Gastroesophageal sphincter (tissue), 4 donors: ENCODE measurements at regions not wholly inside any gene's neighbourhood (a gene's known extent, or its start where the extent isn't known, plus 50 kb on each side); places are given as distances from the start of the nearest gene placed in this dataset.

Source experiments
- ATAC-seq: fragments of 150-250 bp; one replicate; pipeline ENCODE4 v1.9.1; 2016; ENCODE audit warnings: mild to moderate bottlenecking, moderate library complexity
- H3K27ac ChIP-seq, 4 donors: fragments of 200-600 bp; sonication (generic) in 3 of 4; 1 replicate in 3 of 4; 2 replicates in 1 of 4; pipeline ENCODE4 v1.5.1; 2016 to 2019
- H3K27me3 ChIP-seq: fragments of 200-600 bp; sonication (generic); one replicate; pipeline ENCODE4 v1.5.1; 2019
- H3K36me3 ChIP-seq, 2 donors: fragments of 200-600 bp; sonication (generic); one replicate each; pipeline ENCODE4 v1.5.1; 2019; ENCODE audit warnings: control low read depth in 1 of 2
- H3K4me1 ChIP-seq, 3 donors: fragments of 200-600 bp; sonication (generic); 1 replicate in 2 of 3; 2 replicates in 1 of 3; pipeline ENCODE4 v1.5.1; 2016 to 2019; ENCODE audit warnings: control low read depth in 2 of 3
- H3K4me3 ChIP-seq, 2 donors: fragments of 200-600 bp; sonication (generic); one replicate each; pipeline ENCODE4 v1.5.1; 2019; ENCODE audit warnings: mild to moderate bottlenecking in 1 of 2, moderate library complexity in 1 of 2
- H3K9me3 ChIP-seq, 3 donors: fragments of 200-600 bp; sonication (generic); one replicate each; pipeline ENCODE4 v1.5.1; 2017 to 2019; ENCODE audit warnings: control low read depth in 2 of 3
- CTCF ChIP-seq, 4 experiments: fragments of 200-600 bp in 2 of 4; fragments of 450-650 bp in 2 of 4; sonication (generic) in 1 of 4; IDR thresholded peaks; one replicate each; pipeline ENCODE4 v1.5.1; 2017 to 2019; ENCODE audit warnings: antibody characterized with exemption in 4 of 4, mild to moderate bottlenecking in 2 of 4, moderate library complexity in 2 of 4
- EP300 ChIP-seq: sonication (generic); formaldehyde crosslinking; IDR thresholded peaks from one replicate; pipeline ENCODE4 v1.6.1; 2017; ENCODE audit warnings: antibody characterized with exemption, mild to moderate bottlenecking
- POLR2A ChIP-seq, 2 donors: fragments of 450-650 bp; IDR thresholded peaks; one replicate each; pipeline ENCODE4 v1.6.1; 2017; ENCODE audit warnings: antibody characterized with exemption in 2 of 2, mild to moderate bottlenecking in 2 of 2, moderate library complexity in 1 of 2
- POLR2AphosphoS5 ChIP-seq: sonication (generic); formaldehyde crosslinking; IDR thresholded peaks from one replicate; pipeline ENCODE4 v1.6.1; 2017; ENCODE audit warnings: antibody characterized with exemption
- WGBS, 2 donors: methylation state at CpG; one replicate each; pipeline ENCODE4 v1.1.5; 2018; ENCODE audit warnings: low coverage in 1 of 2; 5-methylcytosine and 5-hydroxymethylcytosine counted together

DNA sequence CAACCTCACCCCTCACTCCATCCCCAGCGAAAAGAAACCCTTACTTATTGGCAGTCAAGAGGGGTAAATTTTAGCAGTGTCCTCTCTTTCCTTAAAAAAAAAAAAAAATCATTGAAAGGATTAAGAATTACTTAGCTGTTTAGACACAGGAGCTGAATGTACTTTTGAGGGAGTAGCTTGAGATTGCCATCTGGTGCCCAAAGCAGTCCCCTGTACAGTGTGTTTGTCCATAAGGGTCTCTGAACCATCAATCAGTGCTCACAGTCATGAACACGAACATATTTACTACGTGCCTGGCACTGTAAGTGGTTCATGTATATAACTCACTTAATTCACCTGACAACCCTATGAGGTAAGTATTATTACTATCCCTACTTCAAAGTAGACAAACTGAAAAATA, 463.5 kb downstream of the RAP2B start:
- TF ChIP-seq CTCF (IDR thresholded peaks at IDR 0.05): no peak
- no peak for TF ChIP-seq POLR2A (IDR thresholded peaks at IDR 0.05)
- no peak for TF ChIP-seq EP300
- TF ChIP-seq POLR2AphosphoS5: no peak
- H3K36me3 ChIP-seq: no peaks in the 10 kb centered on the region
- WGBS, 2 donors: 76 to 80% methylated on average over 1 to 3 of the region's 3 CpGs
- no peak overlapping the region for H3K27ac ChIP-seq
- no peaks in the 10 kb centered on the region for H3K4me1 ChIP-seq
- H3K4me3 ChIP-seq: no peak overlapping the region
- H3K27me3 ChIP-seq: no peaks in the 10 kb centered on the region
- ATAC-seq: no peak
- H3K9me3 ChIP-seq: peaks cover 0 to 3% (median 0%) of the 10 kb centered on the region in 3 donors

GRCh38 chr3:153626158-153626557, 464.1 kb downstream of the RAP2B start:
- ATAC-seq: no peak
- Histone ChIP-seq H3K36me3 (no peaks in the 10 kb centered on the region), H3K4me3 (no peak overlapping the region), H3K27ac (no peak overlapping the region), H3K9me3 (no peaks in the 10 kb centered on the region), H3K27me3 (no peaks in the 10 kb centered on the region), H3K4me1 (no peaks in the 10 kb centered on the region)
- TF ChIP-seq POLR2AphosphoS5 (no peak), POLR2A (IDR thresholded peaks at IDR 0.05) (no peak), EP300 (no peak), CTCF (IDR thresholded peaks at IDR 0.05) (no peak)
- 85 to 92% methylated on average over 2 of the region's 2 CpGs for WGBS, 2 donors

- Histone ChIP-seq H3K4me3 (no peak overlapping the region), H3K4me1 (no peaks in the 10 kb centered on the region), H3K9me3 (no peaks in the 10 kb centered on the region), H3K27me3 (no peaks in the 10 kb centered on the region), H3K27ac (no peak overlapping the region), H3K36me3 (no peaks in the 10 kb centered on the region)
- ATAC-seq: no peak
- no peak for TF ChIP-seq POLR2AphosphoS5
- TF ChIP-seq CTCF (IDR thresholded peaks at IDR 0.05): no peak
- no peak for TF ChIP-seq POLR2A (IDR thresholded peaks at IDR 0.05)
- no peak for TF ChIP-seq EP300
- WGBS, 2 donors: 52 to 58% methylated on average over 4 of the region's 4 CpGs
Measured at GRCh38 chr3:153628591-153628990, 466.6 kb downstream of the RAP2B start.

GRCh38 chr3:153629148-153629547, 467.1 kb downstream of the RAP2B start:
- no peak for ATAC-seq
- H3K4me3 ChIP-seq: no peak overlapping the region

More at GRCh38 chr3:153629148-153629547, 467.1 kb downstream of the RAP2B start:
- H3K36me3 ChIP-seq: no peaks in the 10 kb centered on the region
- no peaks in the 10 kb centered on the region for H3K9me3 ChIP-seq
- no peak for TF ChIP-seq EP300
- no peak for TF ChIP-seq POLR2A (IDR thresholded peaks at IDR 0.05)
- no peak for TF ChIP-seq CTCF (IDR thresholded peaks at IDR 0.05)
- no peak for TF ChIP-seq POLR2AphosphoS5
- H3K4me1 ChIP-seq: no peaks in the 10 kb centered on the region
- H3K27me3 ChIP-seq: no peaks in the 10 kb centered on the region
- H3K27ac ChIP-seq: no peak overlapping the region
- 71 to 92% methylated on average over 2 of the region's 2 CpGs for WGBS, 2 donors
